ENCODE measurements at regions not wholly inside any gene's neighbourhood (a gene's known extent, or its start where the extent isn't known, plus 50 kb on each side); places are given as distances from the start of the nearest gene placed in this dataset.
"Not testable (repeated sequence)": the region's sequence is repeated elsewhere in the genome, so short reads cannot be mapped to it uniquely, and the experiment has no call there.

- peak in 1 of 2 experiments; percentile 7 for DNase-seq
Measured at GRCh38 chr14:22131749-22132476, 457.1 kb downstream of the DAD1 start.

- DNase-seq: no peak
Measured at GRCh38 chr14:22124073-22124613, 450.5 kb upstream of the OR4E1 start.

- DNase-seq: no peak
Measured at GRCh38 chr14:22122829-22123560, 449.4 kb upstream of the OR4E1 start.

GRCh38 chr14:22122227-22122818 is 448.7 kb upstream of the OR4E1 start:
- peak in 1 of 2 experiments; percentile 27 for DNase-seq

GRCh38 chr14:22118899-22119477 is 445.4 kb upstream of the OR4E1 start:
- no peak for DNase-seq

- DNase-seq: no peak
Measured at GRCh38 chr14:22113401-22113800, 439.8 kb upstream of the OR4E1 start.

- DNase-seq: peak in 1 of 2 experiments; percentile 19
Measured at GRCh38 chr14:22112004-22112403, 438.4 kb upstream of the OR4E1 start.

GRCh38 chr14:22107753-22108152 is 434.1 kb upstream of the OR4E1 start:
- DNase-seq: no peak

- no peak for DNase-seq
Measured at GRCh38 chr14:22106700-22107697, 433.4 kb upstream of the OR4E1 start.

- DNase-seq: no peak
Measured at GRCh38 chr14:22105624-22106006, 432.0 kb upstream of the OR4E1 start.

GRCh38 chr14:22105006-22105623 is 431.5 kb upstream of the OR4E1 start:
- DNase-seq: no peak

GRCh38 chr14:22100764-22101120 is 427.1 kb upstream of the OR4E1 start:
- DNase-seq: not testable (repeated sequence)

GRCh38 chr14:22099942-22100763 is 426.5 kb upstream of the OR4E1 start:
- peak; percentile 88 to 93 for DNase-seq

- DNase-seq: no peak
Measured at GRCh38 chr14:22098435-22098834, 424.8 kb upstream of the OR4E1 start.

GRCh38 chr14:22097586-22098292 is 424.1 kb upstream of the OR4E1 start:
- no peak for DNase-seq

- DNase-seq: no peak
Measured at GRCh38 chr14:22097072-22097471, 423.5 kb upstream of the OR4E1 start.

- no peak for DNase-seq
Measured at GRCh38 chr14:22096514-22096895, 422.9 kb upstream of the OR4E1 start.

- DNase-seq: no peak
Measured at GRCh38 chr14:22095860-22096513, 422.4 kb upstream of the OR4E1 start.

GRCh38 chr14:22089940-22090339 is 416.3 kb upstream of the OR4E1 start:
- no peak for DNase-seq
